MCF 10A (cell line): ENCODE measurements at regions not wholly inside any gene's neighbourhood (a gene's known extent, or its start where the extent isn't known, plus 50 kb on each side); places are given as distances from the start of the nearest gene placed in this dataset.

Source experiments
- BruUV-seq: library from RNA; stranded (reverse); fragments of 400-500 nt; replicated peaks from 2 replicates; lab custom pipeline; 2021; lab: Mats Ljungman, UMichigan
- CTCF ChIA-PET: fragments of 300-600 bp; sonication (Branson Sonifier 250); formaldehyde crosslinking; extraction: SDS; loops from one replicate; lab custom pipeline; 2021; ENCODE audit warnings: antibody characterized with exemption, inconsistent platforms; lab: Yijun Ruan, JAX
- POLR2A ChIA-PET: fragments of 300-600, 350-650 bp; sonication (Branson Sonifier 250); formaldehyde crosslinking; extraction: SDS; loops from one replicate; lab custom pipeline; 2020; ENCODE audit warnings: antibody characterized with exemption, inconsistent platforms; lab: Yijun Ruan, JAX
- DNase-seq: peaks from one replicate; pipeline ENCODE4 v3.0.0-alpha.2; 2018; ENCODE audit not compliant: unreplicated experiment
- H3K27ac Mint-ChIP-seq: one replicate; pipeline ENCODE4 v1.8.0; 2022; ENCODE audit warnings: mild to moderate bottlenecking, low read depth, mixed read lengths; ENCODE audit not compliant: unreplicated experiment
- H3K27me3 Mint-ChIP-seq: one replicate; pipeline ENCODE4 v1.8.0; 2022; ENCODE audit warnings: mixed read lengths; ENCODE audit not compliant: insufficient read depth, unreplicated experiment
- H3K36me3 Mint-ChIP-seq: one replicate; pipeline ENCODE4 v1.8.0; 2022; ENCODE audit warnings: mild to moderate bottlenecking, moderate library complexity, mixed read lengths; ENCODE audit not compliant: insufficient read depth, unreplicated experiment
- H3K4me1 Mint-ChIP-seq: one replicate; pipeline ENCODE4 v1.8.0; 2022; ENCODE audit warnings: mixed read lengths; ENCODE audit not compliant: insufficient read depth, unreplicated experiment
- H3K4me3 Mint-ChIP-seq: one replicate; pipeline ENCODE4 v1.8.0; 2022; ENCODE audit warnings: mild to moderate bottlenecking, moderate library complexity, mixed read lengths; ENCODE audit not compliant: unreplicated experiment
- H3K9me3 Mint-ChIP-seq: one replicate; pipeline ENCODE4 v1.8.0; 2022; ENCODE audit warnings: mixed read lengths; ENCODE audit not compliant: unreplicated experiment
- CTCF ChIP-seq: fragments of 200-600 bp; IDR thresholded peaks from one replicate; pipeline ENCODE4 v1.8.0; 2022; ENCODE audit warnings: antibody characterized with exemption, mild to moderate bottlenecking; ENCODE audit not compliant: unreplicated experiment
- intact Hi-C: fragments of 100-400 bp; cut with micrococcal nuclease; formaldehyde crosslinking; loops from 2 replicates; pipeline ENCODE4 v1.14.1; 2022

- TF ChIP-seq CTCF: no peak
- H3K9me3 Mint-ChIP-seq: no peaks in the 10 kb centered on the region
- no peak overlapping the region for H3K4me3 Mint-ChIP-seq
- ChIA-PET POLR2A (no interaction called here), CTCF (no interaction called here)
- no peaks in the 10 kb centered on the region for H3K4me1 Mint-ChIP-seq
- no peaks in the 10 kb centered on the region for H3K27me3 Mint-ChIP-seq
- BruUV-seq: no TSS peak
- no peak for DNase-seq
- H3K27ac Mint-ChIP-seq: no peak overlapping the region
- no peaks in the 10 kb centered on the region for H3K36me3 Mint-ChIP-seq
- intact Hi-C loops: no loop called here
Observed at GRCh38 chr9:86676396-86676795, 270.9 kb downstream of the GAS1 start.

GRCh38 chr9:86675805-86676204 is 271.5 kb downstream of the GAS1 start:
- Mint-ChIP-seq H3K36me3 (no peaks in the 10 kb centered on the region), H3K4me1 (no peaks in the 10 kb centered on the region), H3K27me3 (no peaks in the 10 kb centered on the region), H3K4me3 (no peak overlapping the region), H3K9me3 (peaks cover 1% of the 10 kb centered on the region), H3K27ac (no peak overlapping the region)
- no peak for DNase-seq
- intact Hi-C loops: no loop called here
- CTCF ChIA-PET: no interaction called here
- POLR2A ChIA-PET: no interaction called here
- no TSS peak for BruUV-seq
- no peak for TF ChIP-seq CTCF

GRCh38 chr9:86674487-86674886 is 272.8 kb downstream of the GAS1 start:
- ChIA-PET CTCF (interaction anchor here (1.4 kb wide), 1 partner anchor 37 kb away, joined by 4 read pairs; no protein-coding TSS in a partner anchor), POLR2A (interaction anchor here (0.5 kb wide), 1 partner anchor 124 kb away, joined by 3 read pairs; no protein-coding TSS in a partner anchor)
- Mint-ChIP-seq H3K27me3 (no peaks in the 10 kb centered on the region), H3K27ac (no peak overlapping the region), H3K36me3 (no peaks in the 10 kb centered on the region), H3K4me3 (no peak overlapping the region), H3K4me1 (no peaks in the 10 kb centered on the region), H3K9me3 (peaks cover 11% of the 10 kb centered on the region)
- no peak for TF ChIP-seq CTCF
- DNase-seq: no peak
- intact Hi-C loops: no loop called here
- no TSS peak for BruUV-seq

- Mint-ChIP-seq H3K27ac (no peak overlapping the region), H3K4me3 (no peak overlapping the region), H3K9me3 (peaks cover 11% of the 10 kb centered on the region), H3K36me3 (no peaks in the 10 kb centered on the region), H3K27me3 (no peaks in the 10 kb centered on the region), H3K4me1 (no peaks in the 10 kb centered on the region)
- no TSS peak for BruUV-seq
- ChIA-PET POLR2A (no interaction called here), CTCF (no interaction called here)
- no peak for DNase-seq
- intact Hi-C loops: no loop called here
- no peak for TF ChIP-seq CTCF
Observed at GRCh38 chr9:86672966-86673365, 274.3 kb downstream of the GAS1 start.
